Mesendoderm (in vitro differentiated cells): ENCODE measurements at regions not wholly inside any gene's neighbourhood (a gene's known extent, or its start where the extent isn't known, plus 50 kb on each side); places are given as distances from the start of the nearest gene placed in this dataset.

Experiments
- DNase-seq: peaks from one replicate; pipeline ENCODE4 v3.0.0; 2013
- H2AK5ac ChIP-seq: 2 replicates; pipeline ENCODE4 v1.6.1; 2013; ENCODE audit warnings: low read length, inconsistent platforms
- H2BK120ac ChIP-seq: 2 replicates; pipeline ENCODE4 v1.6.1; 2013; ENCODE audit warnings: low read depth, mild to moderate bottlenecking, low read length, moderate library complexity, mixed read lengths
- H2BK15ac ChIP-seq: replicated peaks from 2 replicates; pipeline ENCODE4 v1.6.1; 2013; ENCODE audit warnings: low read depth, mild to moderate bottlenecking, moderate library complexity
- H2BK5ac ChIP-seq: 2 replicates; pipeline ENCODE4 v1.6.1; 2013; ENCODE audit warnings: low read length, inconsistent platforms
- H3K18ac ChIP-seq: 2 replicates; pipeline ENCODE4 v1.6.1; 2013; ENCODE audit warnings: mild to moderate bottlenecking, low read length, mixed read lengths
- H3K23ac ChIP-seq: one replicate; pipeline ENCODE4 v1.6.1; 2013; ENCODE audit warnings: low read length
- H3K27ac ChIP-seq: 2 replicates; pipeline ENCODE4 v1.5.1; 2013; ENCODE audit warnings: low read depth, mild to moderate bottlenecking, inconsistent platforms, low read length, moderate library complexity
- H3K27me3 ChIP-seq: 2 replicates; pipeline ENCODE4 v1.6.1; 2013; ENCODE audit warnings: low read length, control low read depth, mild to moderate bottlenecking, inconsistent platforms; ENCODE audit not compliant: insufficient read depth, poor library complexity
- H3K36me3 ChIP-seq: 2 replicates; pipeline ENCODE4 v1.6.1; 2013; ENCODE audit warnings: low read length, inconsistent platforms; ENCODE audit not compliant: control insufficient read depth, insufficient read depth
- H3K4ac ChIP-seq: one replicate; pipeline ENCODE4 v1.6.1; 2013; ENCODE audit warnings: low read depth, mild to moderate bottlenecking, low read length, moderate library complexity
- H3K4me1 ChIP-seq: 2 replicates; pipeline ENCODE4 v1.6.1; 2013; ENCODE audit warnings: low read depth, low read length, inconsistent platforms; ENCODE audit not compliant: control insufficient read depth
- H3K4me2 ChIP-seq: 2 replicates; pipeline ENCODE4 v1.6.1; 2013; ENCODE audit warnings: low read length
- H3K4me3 ChIP-seq: 2 replicates; pipeline ENCODE4 v1.5.1; 2013; ENCODE audit warnings: mild to moderate bottlenecking, low read length
- H3K56ac ChIP-seq: one replicate; pipeline ENCODE4 v1.6.1; 2013; ENCODE audit warnings: low read length
- H3K79me1 ChIP-seq: 2 replicates; pipeline ENCODE4 v1.6.1; 2013; ENCODE audit warnings: low read length, inconsistent platforms
- H3K79me2 ChIP-seq: 2 replicates; pipeline ENCODE4 v1.6.1; 2013; ENCODE audit warnings: mild to moderate bottlenecking, low read length; ENCODE audit not compliant: control insufficient read depth, insufficient read depth
- H3K9ac ChIP-seq: 2 replicates; pipeline ENCODE4 v1.6.1; 2013; ENCODE audit warnings: low read length, inconsistent platforms
- H4K5ac ChIP-seq: one replicate; pipeline ENCODE4 v1.6.1; 2013; ENCODE audit warnings: low read length
- H4K8ac ChIP-seq: one replicate; pipeline ENCODE4 v1.6.1; 2013; ENCODE audit warnings: low read depth, mild to moderate bottlenecking, control low read depth, low read length, moderate library complexity
- WGBS: extraction: QIAGEN DNeasy Blood & Tissue Kit; methylation state at CpG from one replicate; pipeline ENCODE4 v1.1.7; 2013; ENCODE audit warnings: low lambda C conversion rate, missing lambda C conversion rate; ENCODE audit not compliant: insufficient coverage; ENCODE audit errors: extremely low coverage; 5-methylcytosine and 5-hydroxymethylcytosine counted together

GRCh38 chr13:23995283-23996073 lies 98.2 kb upstream of the C1QTNF9B start:
- Histone ChIP-seq H2BK5ac (no peak overlapping the region), H3K56ac (no peak overlapping the region), H2AK5ac (no peak overlapping the region), H3K36me3 (no peaks in the 10 kb centered on the region), H3K9ac (no peak overlapping the region), H3K79me1 (no peaks in the 10 kb centered on the region), H3K27me3 (no peaks in the 10 kb centered on the region), H3K4ac (no peak overlapping the region), H4K8ac (no peak overlapping the region), H2BK15ac (no peak overlapping the region), H3K79me2 (no peaks in the 10 kb centered on the region), H3K23ac (no peak overlapping the region), H4K5ac (no peak overlapping the region), H3K27ac (no peak overlapping the region), H3K4me1 (no peaks in the 10 kb centered on the region), H3K4me3 (no peak overlapping the region), H3K18ac (no peak overlapping the region), H3K4me2 (no peak overlapping the region), H2BK120ac (no peak overlapping the region)
- WGBS, result no CpG with 5 or more reads among the region's 6 CpGs
- DNase-seq, result no peak

GRCh38 chr13:23996456-23996855 lies 99.2 kb upstream of the C1QTNF9B start:
- no peaks in the 10 kb centered on the region for H3K27me3 ChIP-seq
- H4K8ac ChIP-seq, result no peak overlapping the region
- no peak for DNase-seq
- H4K5ac ChIP-seq, result no peak overlapping the region
- H2AK5ac ChIP-seq, result no peak overlapping the region
- H2BK15ac ChIP-seq, result no peak overlapping the region
- no peak overlapping the region for H3K4me3 ChIP-seq
- no CpG with 5 or more reads among the region's 2 CpGs for WGBS
- no peak overlapping the region for H3K27ac ChIP-seq
- H3K56ac ChIP-seq, result no peak overlapping the region
- no peak overlapping the region for H2BK5ac ChIP-seq
- no peaks in the 10 kb centered on the region for H3K79me2 ChIP-seq
- no peak overlapping the region for H3K18ac ChIP-seq
- H3K4ac ChIP-seq, result no peak overlapping the region
- H3K23ac ChIP-seq, result no peak overlapping the region
- no peak overlapping the region for H3K9ac ChIP-seq
- no peak overlapping the region for H3K4me2 ChIP-seq
- H2BK120ac ChIP-seq, result no peak overlapping the region
- H3K4me1 ChIP-seq, result no peaks in the 10 kb centered on the region
- H3K79me1 ChIP-seq, result no peaks in the 10 kb centered on the region
- no peaks in the 10 kb centered on the region for H3K36me3 ChIP-seq

DNA sequence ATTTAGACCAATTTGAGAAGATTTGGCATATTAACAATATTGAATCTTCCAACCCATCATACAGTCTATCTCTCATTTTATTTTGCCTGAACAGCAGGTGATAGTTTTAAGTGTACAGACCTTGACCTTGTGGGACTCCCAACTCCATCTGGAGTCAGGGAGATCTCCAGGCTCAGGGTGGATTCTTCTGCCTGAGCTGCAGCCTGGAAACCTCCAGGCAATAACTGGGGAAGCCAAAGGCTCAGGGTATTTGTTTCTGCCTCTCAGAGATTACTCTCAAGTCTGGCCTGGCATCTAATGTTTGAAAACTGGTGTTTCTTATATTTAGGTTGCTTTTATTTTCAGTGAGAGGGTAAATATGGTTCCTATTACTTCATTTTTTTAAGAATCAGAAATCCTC lies 102.1 kb upstream of the C1QTNF9B start:
- Histone ChIP-seq H2BK5ac (no peak overlapping the region), H3K56ac (no peak overlapping the region), H3K23ac (no peak overlapping the region), H3K4ac (no peak overlapping the region), H3K9ac (no peak overlapping the region), H2BK120ac (no peak overlapping the region), H3K4me3 (no peak overlapping the region), H2AK5ac (no peak overlapping the region), H3K18ac (no peak overlapping the region), H3K4me2 (no peak overlapping the region), H4K5ac (no peak overlapping the region), H3K4me1 (no peaks in the 10 kb centered on the region), H3K27ac (no peak overlapping the region), H3K27me3 (no peaks in the 10 kb centered on the region), H2BK15ac (no peak overlapping the region), H3K36me3 (no peaks in the 10 kb centered on the region), H3K79me1 (no peaks in the 10 kb centered on the region), H3K79me2 (no peaks in the 10 kb centered on the region), H4K8ac (no peak overlapping the region)
- DNase-seq, result no peak

- DNase-seq, result no peak
- Histone ChIP-seq H3K27ac (no peak overlapping the region), H3K4ac (no peak overlapping the region), H3K18ac (no peak overlapping the region), H4K8ac (no peak overlapping the region), H3K9ac (no peak overlapping the region), H2AK5ac (no peak overlapping the region), H3K4me2 (no peak overlapping the region), H3K79me1 (no peaks in the 10 kb centered on the region), H3K4me1 (no peaks in the 10 kb centered on the region), H3K79me2 (no peaks in the 10 kb centered on the region), H3K27me3 (no peaks in the 10 kb centered on the region), H3K56ac (no peak overlapping the region), H3K4me3 (no peak overlapping the region), H2BK5ac (no peak overlapping the region), H3K36me3 (no peaks in the 10 kb centered on the region), H3K23ac (no peak overlapping the region), H2BK15ac (no peak overlapping the region), H2BK120ac (no peak overlapping the region), H4K5ac (no peak overlapping the region)
- WGBS, result no CpG with 5 or more reads among the region's 16 CpGs
These were observed 105.0 kb upstream of the C1QTNF9B start for GRCh38 chr13:24002206-24002815.

DNA sequence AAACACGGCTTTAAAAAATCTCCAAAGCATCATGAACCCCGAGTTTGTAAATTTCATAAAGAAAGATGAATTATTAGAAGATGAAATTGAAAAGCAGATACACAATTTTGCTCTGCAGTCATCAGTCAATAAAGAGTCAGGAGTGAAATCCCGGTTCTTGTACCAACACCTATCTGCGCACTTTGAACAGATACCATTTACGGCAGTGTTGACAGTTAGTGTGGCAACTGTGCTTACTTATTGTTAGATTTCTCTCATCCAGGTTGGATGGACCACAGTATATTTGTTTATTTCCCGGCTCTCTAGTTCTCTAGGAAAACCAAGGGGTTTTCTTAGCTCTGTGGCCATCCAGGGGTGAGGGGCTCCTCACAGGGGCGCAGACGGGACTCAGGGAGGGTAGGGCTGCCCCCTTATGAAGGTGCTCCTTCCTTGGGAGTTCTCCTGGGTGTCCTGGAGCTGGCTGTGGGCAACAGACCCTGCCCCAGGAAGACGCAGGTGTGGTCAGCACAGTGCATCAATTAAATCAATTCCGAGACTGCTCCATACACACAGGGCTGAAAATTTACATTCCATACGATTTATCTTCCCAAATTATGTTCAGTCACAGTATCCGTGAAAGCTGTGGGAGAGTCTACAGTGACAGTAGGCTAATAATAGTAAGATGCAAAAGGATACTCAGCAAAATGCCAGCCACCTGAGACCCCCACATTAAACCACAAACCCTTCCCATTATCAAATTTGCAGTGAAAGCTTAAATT lies 107.0 kb upstream of the C1QTNF9B start:
- Histone ChIP-seq H3K27ac (no peak overlapping the region), H3K23ac (no peak overlapping the region), H2AK5ac (no peak overlapping the region), H3K18ac (no peak overlapping the region), H3K79me1 (no peaks in the 10 kb centered on the region), H2BK120ac (no peak overlapping the region), H3K4me1 (no peaks in the 10 kb centered on the region), H3K36me3 (no peaks in the 10 kb centered on the region), H3K4ac (no peak overlapping the region), H3K27me3 (no peaks in the 10 kb centered on the region), H4K5ac (no peak overlapping the region), H3K56ac (no peak overlapping the region), H3K9ac (no peak overlapping the region), H2BK15ac (no peak overlapping the region), H3K4me2 (no peak overlapping the region), H3K4me3 (no peak overlapping the region), H2BK5ac (no peak overlapping the region), H3K79me2 (no peaks in the 10 kb centered on the region), H4K8ac (no peak overlapping the region)
- no peak for DNase-seq
- WGBS, result no CpG with 5 or more reads among the region's 12 CpGs
